SIG-M5 (cell line): ENCODE measurements at regions not wholly inside any gene's neighbourhood (a gene's known extent, or its start where the extent isn't known, plus 50 kb on each side); places are given as distances from the start of the nearest gene placed in this dataset.
"Not testable (repeated sequence)": the region's sequence is repeated elsewhere in the genome, so short reads cannot be mapped to it uniquely, and the experiment has no call there.

Experiments
- DNase-seq: peaks from one replicate; lab custom pipeline; 2025; lab: John Stamatoyannopoulos, UW

GRCh38 chr4:17008834-17009345 is 110.4 kb upstream of the LDB2 start:
- DNase-seq, result no peak

GRCh38 chr4:17003606-17004392 is 105.4 kb upstream of the LDB2 start:
- DNase-seq, result not testable (repeated sequence)

DNA sequence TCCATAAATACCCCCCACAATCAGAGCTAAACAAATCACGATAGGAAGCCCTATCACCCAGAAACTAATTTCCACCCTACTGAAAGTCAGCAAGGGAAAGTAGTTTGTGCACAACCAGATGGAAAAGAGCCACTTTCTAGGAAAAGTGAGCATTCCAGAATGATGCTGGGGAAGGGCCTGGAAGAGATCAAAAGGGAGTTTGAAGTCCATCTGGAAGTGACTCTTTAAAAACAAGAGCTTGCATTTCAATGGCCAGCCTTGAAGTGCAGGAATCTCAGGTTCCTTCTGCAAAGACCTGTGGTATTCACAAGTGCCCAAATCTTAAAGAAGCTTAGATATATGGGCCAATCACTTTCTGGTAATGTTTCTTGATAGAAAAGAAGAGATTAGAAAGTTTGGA is 97.0 kb upstream of the LDB2 start:
- DNase-seq, result no peak

DNA sequence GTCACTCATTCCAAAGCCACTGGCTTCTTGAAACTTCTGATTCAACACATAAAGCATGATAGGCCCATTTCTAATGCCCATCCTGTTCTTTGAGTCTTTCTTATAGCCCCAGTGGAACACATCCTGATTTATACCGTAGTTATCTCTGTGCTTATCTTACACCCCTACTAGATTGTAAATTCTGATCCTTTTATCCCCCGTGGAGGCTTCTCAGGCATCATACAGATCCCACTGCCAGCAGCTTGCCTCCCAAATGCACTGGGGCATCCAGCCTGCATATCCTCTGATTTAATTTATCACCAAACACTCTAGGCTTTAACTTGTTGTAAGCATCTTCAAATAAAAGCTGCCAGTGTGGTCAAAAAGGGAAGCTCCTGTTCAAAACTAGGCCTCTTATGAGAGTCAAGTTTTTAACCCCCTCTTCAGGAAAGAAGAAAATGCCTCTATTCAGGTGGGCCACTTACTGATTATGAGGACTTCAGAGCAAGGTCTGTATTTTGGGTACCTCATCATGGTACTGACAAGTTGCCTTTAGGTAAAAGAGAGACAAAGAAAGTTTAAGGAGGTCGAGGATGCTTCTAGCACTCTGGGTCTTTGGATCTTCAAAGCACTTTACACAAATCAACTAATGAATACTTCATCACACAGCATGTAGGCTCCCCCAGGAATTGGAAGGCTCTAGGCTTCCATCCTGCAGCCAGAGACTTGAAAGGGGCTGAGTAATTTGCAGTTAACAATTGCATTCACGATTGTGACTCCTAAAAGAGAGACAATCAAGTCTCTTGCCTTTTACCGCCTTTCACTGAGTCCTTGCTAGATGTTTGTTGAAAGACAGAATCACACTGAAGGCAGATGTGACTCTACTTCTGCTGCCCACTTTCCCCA is 95.8 kb upstream of the LDB2 start:
- no peak for DNase-seq

DNA sequence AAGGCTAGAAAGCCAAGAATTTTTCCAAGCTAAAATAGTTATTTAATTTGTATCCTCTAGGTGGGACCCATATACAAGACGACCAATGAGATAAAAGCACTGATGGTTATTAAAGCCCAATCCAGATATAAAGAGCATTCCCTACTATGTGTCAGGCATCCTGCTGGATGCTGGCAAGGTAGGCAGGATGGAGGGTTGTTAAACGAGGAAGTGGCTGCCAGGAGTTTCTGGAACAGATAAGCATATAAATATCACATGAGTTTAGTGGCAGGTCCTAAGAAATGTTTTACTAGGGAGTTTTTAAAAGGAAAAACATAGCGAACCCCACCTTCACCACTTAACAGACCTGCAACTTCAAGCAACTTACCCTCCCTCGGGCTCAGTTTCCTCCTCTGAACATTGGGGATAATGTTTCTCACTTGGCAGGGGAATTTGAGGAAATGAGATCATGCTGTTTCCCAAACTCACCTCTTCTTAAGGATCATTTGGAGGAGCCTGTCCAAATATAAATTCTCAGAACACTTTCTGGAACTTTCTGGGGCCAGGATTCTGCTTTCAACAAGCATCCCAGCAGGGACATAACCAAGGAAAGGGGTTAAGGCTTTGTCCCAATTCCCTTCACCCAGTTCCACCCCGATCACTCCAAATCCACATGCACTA is 94.3 kb upstream of the LDB2 start:
- DNase-seq, result no peak

DNA sequence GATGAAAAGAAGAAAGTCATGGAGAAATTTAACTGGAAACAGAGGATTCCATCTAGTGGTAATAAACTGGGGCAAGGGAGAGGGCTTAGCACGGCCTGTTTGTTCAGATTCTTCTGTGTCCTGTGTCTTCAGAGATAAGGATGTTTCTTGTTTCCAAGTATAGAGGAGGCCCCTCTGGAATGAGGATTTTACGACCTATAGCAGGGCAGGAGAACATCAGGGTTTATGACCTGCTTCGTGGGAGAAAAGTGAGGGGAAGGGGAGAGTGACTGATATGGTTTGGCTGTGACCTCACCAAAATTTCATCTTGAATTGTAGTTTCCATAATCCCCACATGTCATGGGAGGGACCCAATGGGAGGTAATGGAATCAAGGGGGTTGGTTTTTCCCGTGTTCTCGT is 93.0 kb upstream of the LDB2 start:
- no peak for DNase-seq

- no peak for DNase-seq
Observed at GRCh38 chr4:16989371-16989770, 90.9 kb upstream of the LDB2 start.

GRCh38 chr4:16988814-16989213 is 90.4 kb upstream of the LDB2 start:
- DNase-seq, result no peak

GRCh38 chr4:16977081-16977480 is 78.6 kb upstream of the LDB2 start:
- DNase-seq, result no peak

- DNase-seq, result no peak
Observed at GRCh38 chr4:16969696-16970135, 71.3 kb upstream of the LDB2 start.

GRCh38 chr4:16967722-16968121 is 69.3 kb upstream of the LDB2 start:
- no peak for DNase-seq

DNA sequence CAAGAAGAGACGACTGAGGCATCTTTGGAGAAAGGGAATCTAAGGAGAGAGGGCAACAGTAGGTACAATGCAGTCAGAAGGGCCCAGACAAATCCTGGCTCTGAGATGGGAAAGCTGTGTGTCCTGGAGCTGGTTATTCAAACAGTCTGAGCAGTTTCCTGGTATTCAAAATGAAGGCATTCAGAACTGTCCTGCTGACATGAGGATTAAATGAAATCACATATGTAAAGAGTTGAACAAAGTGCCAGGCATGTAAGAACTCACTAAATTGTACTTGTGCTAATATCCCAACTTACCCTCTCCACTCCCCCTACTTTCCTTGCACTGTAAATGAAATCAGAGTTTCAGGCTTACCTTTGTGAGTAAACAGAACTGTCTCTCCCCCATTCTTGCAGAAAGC is 60.9 kb upstream of the LDB2 start:
- DNase-seq, result no peak

DNA sequence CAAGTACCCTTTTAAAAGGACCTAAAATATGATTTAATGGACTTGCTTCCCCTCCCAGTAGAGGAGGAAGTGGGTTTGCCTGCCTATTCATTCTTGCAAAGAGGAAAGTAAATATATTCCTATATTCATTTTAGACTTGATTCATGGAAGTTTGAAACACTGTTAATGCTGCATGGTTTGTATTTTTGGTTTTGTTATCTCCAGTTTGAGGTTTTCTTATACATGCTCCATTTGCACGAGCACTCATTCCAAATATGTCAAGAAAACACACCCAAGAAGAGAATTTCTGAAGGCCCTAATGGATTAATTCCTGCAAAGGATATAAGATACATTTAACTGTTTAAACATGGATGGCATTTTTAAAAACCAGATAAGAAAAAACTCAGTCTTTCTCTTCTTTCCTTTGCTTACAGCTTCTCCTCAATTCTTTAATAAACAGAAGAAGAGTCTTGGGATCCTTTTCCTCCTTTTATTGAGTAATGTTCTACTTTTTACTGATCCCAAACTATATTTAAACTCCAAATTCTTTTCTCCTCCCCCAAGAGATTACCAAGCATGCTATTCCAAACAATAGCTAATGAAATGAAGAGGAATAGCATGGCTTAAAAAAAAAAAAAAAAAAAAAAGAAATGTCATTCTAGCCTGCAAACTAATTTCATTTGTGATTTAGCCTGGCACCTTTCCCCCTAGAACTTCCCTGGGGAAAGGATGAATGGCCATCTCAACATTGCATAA is 54.6 kb upstream of the LDB2 start:
- DNase-seq, result no peak

GRCh38 chr4:16952462-16952871 is 54.0 kb upstream of the LDB2 start:
- DNase-seq, result no peak
